Fibroblast of mammary gland (primary cell): ENCODE measurements at regions not wholly inside any gene's neighbourhood (a gene's known extent, or its start where the extent isn't known, plus 50 kb on each side); places are given as distances from the start of the nearest gene placed in this dataset.
A peak's percentile ranks its signal among the peaks of the same experiment; 100 is the strongest.

Experiments
- DNase-seq: peaks from one replicate; pipeline ENCODE4 v3.0.0-alpha.2; 2010; ENCODE audit warnings: low read depth
- H3K4me3 ChIP-seq: 2 replicates; pipeline ENCODE4 v1.5.1; 2011; ENCODE audit warnings: low read depth, mild to moderate bottlenecking, low read length, moderate library complexity; ENCODE audit not compliant: control insufficient read depth
- TF ChIP-seq, protein P1 (sequence below): conservative IDR thresholded peaks from 2 replicates; pipeline ENCODE4 v1.5.1; 2011; ENCODE audit warnings: low read depth, low read length, inconsistent platforms; ENCODE audit not compliant: control insufficient read depth, insufficient read depth

DNA sequence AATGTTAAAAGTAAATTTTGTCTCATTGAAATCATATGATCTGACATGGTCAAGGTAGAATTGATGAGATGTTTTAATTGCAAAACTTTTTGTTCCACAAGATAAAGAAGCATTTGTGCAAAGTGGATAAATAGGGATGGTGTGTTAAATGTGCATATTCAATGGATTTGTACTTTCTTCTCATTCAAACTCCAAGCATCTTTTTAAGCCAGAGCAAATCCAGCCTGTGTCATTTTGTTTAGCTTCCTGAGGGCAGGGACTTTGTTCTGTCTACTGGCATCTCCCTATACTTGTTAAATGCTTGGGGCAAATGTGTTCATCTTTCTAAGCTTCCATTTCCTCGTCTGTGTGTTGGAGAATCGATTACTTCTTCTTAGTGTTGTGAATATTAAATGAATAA is 200.3 kb downstream of the SLIT2 start:
- TF ChIP-seq, protein P1, sequence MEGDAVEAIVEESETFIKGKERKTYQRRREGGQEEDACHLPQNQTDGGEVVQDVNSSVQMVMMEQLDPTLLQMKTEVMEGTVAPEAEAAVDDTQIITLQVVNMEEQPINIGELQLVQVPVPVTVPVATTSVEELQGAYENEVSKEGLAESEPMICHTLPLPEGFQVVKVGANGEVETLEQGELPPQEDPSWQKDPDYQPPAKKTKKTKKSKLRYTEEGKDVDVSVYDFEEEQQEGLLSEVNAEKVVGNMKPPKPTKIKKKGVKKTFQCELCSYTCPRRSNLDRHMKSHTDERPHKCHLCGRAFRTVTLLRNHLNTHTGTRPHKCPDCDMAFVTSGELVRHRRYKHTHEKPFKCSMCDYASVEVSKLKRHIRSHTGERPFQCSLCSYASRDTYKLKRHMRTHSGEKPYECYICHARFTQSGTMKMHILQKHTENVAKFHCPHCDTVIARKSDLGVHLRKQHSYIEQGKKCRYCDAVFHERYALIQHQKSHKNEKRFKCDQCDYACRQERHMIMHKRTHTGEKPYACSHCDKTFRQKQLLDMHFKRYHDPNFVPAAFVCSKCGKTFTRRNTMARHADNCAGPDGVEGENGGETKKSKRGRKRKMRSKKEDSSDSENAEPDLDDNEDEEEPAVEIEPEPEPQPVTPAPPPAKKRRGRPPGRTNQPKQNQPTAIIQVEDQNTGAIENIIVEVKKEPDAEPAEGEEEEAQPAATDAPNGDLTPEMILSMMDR: no peak
- no peak for DNase-seq
- no peak overlapping the region for H3K4me3 ChIP-seq

DNA sequence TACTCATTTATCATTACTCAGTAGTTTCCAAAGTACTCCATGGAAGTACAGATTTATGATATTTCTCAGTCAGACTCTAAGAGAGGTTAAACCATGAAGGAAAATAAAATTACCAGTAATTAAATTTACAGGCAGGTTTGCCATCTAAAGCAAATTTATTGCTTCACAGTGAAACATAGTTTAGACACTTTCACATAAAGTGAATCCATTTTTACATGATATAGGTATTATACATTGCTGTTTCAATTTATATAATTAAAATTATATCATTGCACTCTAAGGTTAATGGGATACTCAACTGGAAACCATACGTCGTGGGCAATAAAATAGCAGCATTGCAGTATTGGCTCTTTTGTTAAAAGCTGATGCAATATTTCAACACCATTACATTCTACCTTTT is 202.8 kb downstream of the SLIT2 start:
- TF ChIP-seq, protein P1: no peak
- DNase-seq: no peak
- no peak overlapping the region for H3K4me3 ChIP-seq

DNA sequence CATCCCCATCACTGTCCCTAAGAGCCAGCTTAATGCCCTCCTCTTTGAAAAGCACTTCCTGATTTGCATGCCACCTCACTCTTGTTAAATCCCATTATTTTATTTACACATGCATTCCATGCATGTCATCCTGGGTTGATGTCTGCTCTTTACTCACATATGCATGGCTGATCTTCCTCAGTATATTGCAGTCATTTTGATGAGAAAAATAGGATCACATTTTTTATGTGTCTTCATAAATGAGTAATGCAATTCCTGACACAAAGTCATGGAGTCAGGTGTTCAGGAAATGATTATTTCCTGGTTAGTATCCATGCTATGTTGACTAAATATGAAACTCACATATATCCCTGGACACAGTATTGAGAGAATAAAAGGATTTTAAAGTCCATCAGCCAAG is 204.7 kb downstream of the SLIT2 start:
- H3K4me3 ChIP-seq: no peak overlapping the region
- TF ChIP-seq, protein P1: no peak
- DNase-seq: no peak

DNA sequence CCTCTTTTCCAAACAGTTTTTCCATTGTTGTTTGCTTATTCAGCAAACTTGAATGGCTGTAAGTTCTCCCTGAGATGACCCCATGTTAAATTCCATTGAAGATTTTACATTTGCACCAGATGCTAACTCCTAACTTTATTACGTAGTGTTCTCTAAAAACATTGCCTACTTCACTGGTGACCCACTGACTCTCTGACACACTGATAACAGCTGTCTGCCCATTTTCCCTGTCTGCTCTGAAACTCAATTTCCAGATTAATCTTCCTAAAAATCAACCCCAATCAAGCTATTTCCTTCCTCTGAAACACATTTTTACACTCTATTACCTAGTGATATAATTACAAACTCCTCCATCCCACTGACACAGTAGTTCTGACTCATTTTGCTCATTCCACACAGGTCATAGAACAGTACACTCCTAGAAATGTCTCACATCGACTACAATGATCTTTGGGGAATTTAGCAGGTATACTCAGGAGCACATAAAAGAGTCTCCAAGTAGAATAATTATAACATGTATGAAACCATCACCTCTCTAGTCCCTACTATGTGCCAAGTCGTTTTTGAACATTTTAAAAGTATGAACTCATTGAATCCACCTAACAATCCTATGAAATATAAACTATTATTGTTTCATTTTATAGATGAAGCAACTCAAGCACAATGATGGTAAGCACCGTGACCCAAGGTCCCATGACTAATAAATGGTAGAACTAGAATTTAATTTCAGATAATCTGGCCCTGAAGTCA is 210.9 kb downstream of the SLIT2 start:
- DNase-seq: peak; percentile 45
- TF ChIP-seq, protein P1: no peak
- no peak overlapping the region for H3K4me3 ChIP-seq

DNA sequence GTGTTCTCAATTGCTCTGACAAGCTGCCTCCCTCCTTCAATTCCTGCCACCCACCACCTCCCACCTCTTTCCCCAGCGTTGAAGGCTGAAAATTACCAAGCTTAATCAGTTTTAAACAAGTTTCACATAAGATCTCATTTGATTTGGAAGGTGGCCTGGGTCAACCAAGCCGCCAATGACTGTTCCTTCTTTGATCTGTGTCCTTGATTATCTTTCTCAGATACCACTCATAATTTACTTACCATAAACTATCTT is 211.4 kb downstream of the SLIT2 start:
- H3K4me3 ChIP-seq: no peak overlapping the region
- no peak for DNase-seq
- TF ChIP-seq, protein P1: no peak

DNA sequence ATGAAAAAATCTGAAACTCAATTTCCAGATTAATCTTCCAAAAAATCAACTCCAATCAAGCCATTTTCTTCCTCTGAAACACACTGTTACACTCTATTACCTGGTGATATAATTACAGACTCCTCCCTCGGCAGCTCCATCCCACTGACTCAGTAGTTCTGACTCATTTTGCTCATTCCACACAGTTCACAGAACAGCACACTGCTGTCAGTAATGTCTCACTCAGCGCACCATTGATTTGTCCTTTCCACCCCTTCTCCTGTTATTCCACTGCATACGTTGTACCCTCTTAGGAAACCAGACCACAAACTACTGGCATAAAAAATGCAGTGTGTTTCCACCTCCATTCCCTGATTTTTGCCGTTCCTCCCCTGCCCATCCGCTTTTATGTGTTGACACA is 212.7 kb downstream of the SLIT2 start:
- H3K4me3 ChIP-seq: no peak overlapping the region
- DNase-seq: peak; percentile 86
- TF ChIP-seq, protein P1: no peak

DNA sequence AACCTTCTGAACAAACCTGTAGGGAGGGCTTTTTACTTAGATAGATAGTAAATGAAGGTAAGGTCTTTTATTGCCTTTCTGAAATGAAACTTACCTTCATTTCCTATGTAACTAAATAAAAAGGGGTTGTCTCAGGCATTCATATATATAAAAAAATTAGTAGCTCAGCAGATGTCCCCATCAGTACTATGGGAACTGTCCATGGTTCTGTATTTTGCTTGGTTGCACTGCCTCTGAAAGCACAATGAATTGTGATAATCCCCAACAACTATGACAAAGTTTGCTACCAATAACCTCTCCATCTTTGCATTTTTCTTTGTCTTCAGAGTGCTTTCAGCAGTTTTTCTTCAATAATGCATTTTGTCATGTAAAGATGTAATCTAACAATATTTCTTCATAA is 222.4 kb downstream of the SLIT2 start:
- TF ChIP-seq, protein P1: no peak
- H3K4me3 ChIP-seq: no peak overlapping the region
- DNase-seq: peak; percentile 35
